B cell (primary cell): ENCODE measurements at regions not wholly inside any gene's neighbourhood (a gene's known extent, or its start where the extent isn't known, plus 50 kb on each side); places are given as distances from the start of the nearest gene placed in this dataset.

ENCODE experiments used
- EZH2 ChIP-seq: IDR thresholded peaks from 2 replicates; pipeline ENCODE4 v1.6.1; 2012; ENCODE audit warnings: borderline replicate concordance, low read depth, mild to moderate bottlenecking, moderate library complexity, low read length; ENCODE audit not compliant: insufficient read depth, poor library complexity, severe bottlenecking
- TF ChIP-seq, protein P1 (sequence below): fragments of 200-600 bp; IDR thresholded peaks from one replicate; pipeline ENCODE4 v1.8.0; 2022; ENCODE audit warnings: antibody characterized with exemption, mild to moderate bottlenecking

GRCh38 chr18:38688416-38688815, 1122.8 kb upstream of the CELF4 start:
- TF ChIP-seq, protein P1, sequence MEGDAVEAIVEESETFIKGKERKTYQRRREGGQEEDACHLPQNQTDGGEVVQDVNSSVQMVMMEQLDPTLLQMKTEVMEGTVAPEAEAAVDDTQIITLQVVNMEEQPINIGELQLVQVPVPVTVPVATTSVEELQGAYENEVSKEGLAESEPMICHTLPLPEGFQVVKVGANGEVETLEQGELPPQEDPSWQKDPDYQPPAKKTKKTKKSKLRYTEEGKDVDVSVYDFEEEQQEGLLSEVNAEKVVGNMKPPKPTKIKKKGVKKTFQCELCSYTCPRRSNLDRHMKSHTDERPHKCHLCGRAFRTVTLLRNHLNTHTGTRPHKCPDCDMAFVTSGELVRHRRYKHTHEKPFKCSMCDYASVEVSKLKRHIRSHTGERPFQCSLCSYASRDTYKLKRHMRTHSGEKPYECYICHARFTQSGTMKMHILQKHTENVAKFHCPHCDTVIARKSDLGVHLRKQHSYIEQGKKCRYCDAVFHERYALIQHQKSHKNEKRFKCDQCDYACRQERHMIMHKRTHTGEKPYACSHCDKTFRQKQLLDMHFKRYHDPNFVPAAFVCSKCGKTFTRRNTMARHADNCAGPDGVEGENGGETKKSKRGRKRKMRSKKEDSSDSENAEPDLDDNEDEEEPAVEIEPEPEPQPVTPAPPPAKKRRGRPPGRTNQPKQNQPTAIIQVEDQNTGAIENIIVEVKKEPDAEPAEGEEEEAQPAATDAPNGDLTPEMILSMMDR: no peak
- TF ChIP-seq EZH2: no peak
